HG02763 (cell line): ENCODE measurements at regions not wholly inside any gene's neighbourhood (a gene's known extent, or its start where the extent isn't known, plus 50 kb on each side); places are given as distances from the start of the nearest gene placed in this dataset.
"Not testable (repeated sequence)": the region's sequence is repeated elsewhere in the genome, so short reads cannot be mapped to it uniquely, and the experiment has no call there.

Experiments
- ATAC-seq: cut with Tn5 transposase; IDR thresholded peaks from one replicate; pipeline ENCODE4 v1.9.1; 2021; ENCODE audit warnings: mild to moderate bottlenecking, moderate library complexity; ENCODE audit not compliant: unreplicated experiment

- no peak for ATAC-seq
Measured at GRCh38 chr5:126044111-126044668, 379.0 kb upstream of the GRAMD2B start.

- no peak for ATAC-seq
Measured at GRCh38 chr5:126044931-126045565, 378.2 kb upstream of the GRAMD2B start.

- ATAC-seq: no peak
Measured at GRCh38 chr5:126046318-126046717, 376.9 kb upstream of the GRAMD2B start.

GRCh38 chr5:126046846-126047571, 376.2 kb upstream of the GRAMD2B start:
- no peak for ATAC-seq

GRCh38 chr5:126052120-126052519, 371.1 kb upstream of the GRAMD2B start:
- ATAC-seq: no peak

GRCh38 chr5:126052791-126053190, 370.4 kb upstream of the GRAMD2B start:
- no peak for ATAC-seq

- no peak for ATAC-seq
Measured at GRCh38 chr5:126053630-126054029, 369.6 kb upstream of the GRAMD2B start.

GRCh38 chr5:126054577-126055347, 368.4 kb upstream of the GRAMD2B start:
- no peak for ATAC-seq

- no peak for ATAC-seq
Measured at GRCh38 chr5:126055348-126055729, 367.9 kb upstream of the GRAMD2B start.

- no peak for ATAC-seq
Measured at GRCh38 chr5:126056352-126056751, 366.9 kb upstream of the GRAMD2B start.

- no peak for ATAC-seq
Measured at GRCh38 chr5:126056851-126057622, 366.2 kb upstream of the GRAMD2B start.

- ATAC-seq: not testable (repeated sequence)
Measured at GRCh38 chr5:126058392-126058791, 364.8 kb upstream of the GRAMD2B start.

- ATAC-seq: no peak
Measured at GRCh38 chr5:126062398-126063221, 360.6 kb upstream of the GRAMD2B start.

- ATAC-seq: no peak
Measured at GRCh38 chr5:126065061-126065460, 358.1 kb upstream of the GRAMD2B start.

GRCh38 chr5:126066836-126067235, 356.4 kb upstream of the GRAMD2B start:
- no peak for ATAC-seq

- ATAC-seq: no peak
Measured at GRCh38 chr5:126067404-126067803, 355.8 kb upstream of the GRAMD2B start.

GRCh38 chr5:126069329-126069728, 353.9 kb upstream of the GRAMD2B start:
- no peak for ATAC-seq

GRCh38 chr5:126070481-126070880, 352.7 kb upstream of the GRAMD2B start:
- no peak for ATAC-seq

GRCh38 chr5:126074538-126074937, 348.7 kb upstream of the GRAMD2B start:
- no peak for ATAC-seq

- ATAC-seq: no peak
Measured at GRCh38 chr5:126079266-126079665, 343.9 kb upstream of the GRAMD2B start.
